Prostate gland (tissue), 2 donors: ENCODE measurements at regions not wholly inside any gene's neighbourhood (a gene's known extent, or its start where the extent isn't known, plus 50 kb on each side); places are given as distances from the start of the nearest gene placed in this dataset.

Experiments
- CTCF ChIP-seq, 4 experiments: fragments of 200-600 bp in 2 of 4; fragments of 450-650 bp in 2 of 4; sonication (generic) in 2 of 4; IDR thresholded peaks; 1 replicate in 3 of 4; 2 replicates in 1 of 4; pipeline ENCODE4 v1.5.1; 2016 to 2019; ENCODE audit warnings: antibody characterized with exemption in 4 of 4, mild to moderate bottlenecking in 2 of 4, moderate library complexity in 2 of 4
- POLR2AphosphoS5 ChIP-seq: sonication (generic); formaldehyde crosslinking; IDR thresholded peaks from one replicate; pipeline ENCODE4 v1.6.1; 2017; ENCODE audit warnings: antibody characterized with exemption

GRCh38 chr5:166342402-166342801, 1949.0 kb upstream of the WWC1 start:
- TF ChIP-seq POLR2AphosphoS5 (no peak), CTCF (IDR thresholded peaks at IDR 0.05) (no peak)
